NCI-H1048 (cell line): ENCODE measurements at regions not wholly inside any gene's neighbourhood (a gene's known extent, or its start where the extent isn't known, plus 50 kb on each side); places are given as distances from the start of the nearest gene placed in this dataset.
"Not testable (repeated sequence)": the region's sequence is repeated elsewhere in the genome, so short reads cannot be mapped to it uniquely, and the experiment has no call there.

ENCODE experiments used
- DNase-seq: peaks from one replicate; lab custom pipeline; 2025; lab: John Stamatoyannopoulos, UW

- DNase-seq, result no peak
Observed at GRCh38 chr9:31336386-31336785, 1048.1 kb upstream of the ACO1 start.

- no peak for DNase-seq
Observed at GRCh38 chr9:31336841-31337240, 1047.6 kb upstream of the ACO1 start.

GRCh38 chr9:31347082-31347617 lies 1037.3 kb upstream of the ACO1 start:
- DNase-seq, result no peak

- DNase-seq, result no peak
Observed at GRCh38 chr9:31355159-31355882, 1029.1 kb upstream of the ACO1 start.

GRCh38 chr9:31355965-31356364 lies 1028.5 kb upstream of the ACO1 start:
- DNase-seq, result no peak

- DNase-seq, result no peak
Observed at GRCh38 chr9:31359071-31359470, 1025.4 kb upstream of the ACO1 start.

GRCh38 chr9:31364171-31364570 lies 1020.3 kb upstream of the ACO1 start:
- DNase-seq, result no peak

- no peak for DNase-seq
Observed at GRCh38 chr9:31372799-31373587, 1011.5 kb upstream of the ACO1 start.

- no peak for DNase-seq
Observed at GRCh38 chr9:31377358-31377757, 1007.1 kb upstream of the ACO1 start.

- DNase-seq, result no peak
Observed at GRCh38 chr9:31388660-31389059, 995.8 kb upstream of the ACO1 start.

GRCh38 chr9:31389075-31389474 lies 995.4 kb upstream of the ACO1 start:
- DNase-seq, result no peak

- DNase-seq, result no peak
Observed at GRCh38 chr9:31390403-31391025, 993.9 kb upstream of the ACO1 start.

- no peak for DNase-seq
Observed at GRCh38 chr9:31393240-31393639, 991.2 kb upstream of the ACO1 start.

- peak; percentile 1 for DNase-seq
Observed at GRCh38 chr9:31394015-31394473, 990.4 kb upstream of the ACO1 start.

GRCh38 chr9:31412081-31412480 lies 972.4 kb upstream of the ACO1 start:
- DNase-seq, result no peak

- DNase-seq, result no peak
Observed at GRCh38 chr9:31415164-31415563, 969.3 kb upstream of the ACO1 start.

GRCh38 chr9:31418419-31418818 lies 966.0 kb upstream of the ACO1 start:
- no peak for DNase-seq

GRCh38 chr9:31443630-31444457 lies 940.6 kb upstream of the ACO1 start:
- DNase-seq, result not testable (repeated sequence)

- DNase-seq, result no peak
Observed at GRCh38 chr9:31445357-31445756, 939.1 kb upstream of the ACO1 start.

GRCh38 chr9:31445960-31446359 lies 938.5 kb upstream of the ACO1 start:
- DNase-seq, result no peak

- DNase-seq, result no peak
Observed at GRCh38 chr9:31467075-31467474, 917.4 kb upstream of the ACO1 start.

GRCh38 chr9:31470051-31470450 lies 914.4 kb upstream of the ACO1 start:
- no peak for DNase-seq
